ENCODE measurements at regions not wholly inside any gene's neighbourhood (a gene's known extent, or its start where the extent isn't known, plus 50 kb on each side); places are given as distances from the start of the nearest gene placed in this dataset.

DNA sequence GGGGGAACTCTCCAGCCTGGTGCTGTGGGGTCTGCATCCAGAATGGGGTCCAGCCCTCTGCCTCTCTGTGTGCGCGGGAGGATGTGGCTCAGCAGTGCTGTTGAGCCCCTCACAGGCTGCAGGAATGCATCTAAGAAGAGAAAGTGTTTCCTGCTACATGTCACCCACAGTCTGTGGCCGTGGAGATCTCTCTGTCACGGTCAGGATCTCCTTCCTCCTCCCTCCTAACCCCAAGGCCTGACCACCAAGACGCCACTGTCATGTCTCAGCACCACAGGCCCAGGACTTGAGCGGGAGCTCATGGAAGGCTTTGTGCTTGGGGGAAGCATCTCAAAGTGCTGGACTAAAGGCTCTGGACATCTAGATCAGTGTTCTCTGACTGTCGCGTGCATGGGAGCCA is 90.1 kb downstream of the SREK1 start:
- Mint-ChIP-seq H3K27ac (no peak overlapping the region), H3K4me3 (no peak overlapping the region), H3K27me3 (no peaks in the 10 kb centered on the region), H3K9me3 (no peaks in the 10 kb centered on the region), H3K4me1 (no peaks in the 10 kb centered on the region)
- ATAC-seq (no peak), DNase-seq (no peak)

DNA sequence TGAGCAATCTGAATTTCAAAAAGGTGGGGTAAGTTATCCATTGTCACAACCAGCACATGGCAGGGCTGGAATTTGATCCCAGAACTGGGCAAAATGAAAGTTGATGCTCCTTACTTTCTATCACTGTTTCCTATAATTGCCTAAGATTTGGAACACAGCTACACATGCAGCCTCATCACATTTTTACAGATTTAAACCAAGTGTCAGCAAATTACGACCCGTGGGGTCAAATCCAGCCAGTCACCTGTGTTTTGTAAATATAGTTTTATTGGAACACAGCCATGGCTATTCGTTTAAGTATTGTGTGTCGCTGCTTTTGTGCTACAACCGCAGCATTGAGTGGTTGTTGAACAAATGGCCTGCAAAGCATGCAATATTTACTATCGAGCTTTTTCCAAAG is 94.3 kb downstream of the SREK1 start:
- H3K4me3 Mint-ChIP-seq = no peak overlapping the region
- no peaks in the 10 kb centered on the region for H3K4me1 Mint-ChIP-seq
- H3K9me3 Mint-ChIP-seq = no peaks in the 10 kb centered on the region
- H3K27ac Mint-ChIP-seq = no peak overlapping the region
- H3K27me3 Mint-ChIP-seq = no peaks in the 10 kb centered on the region
- DNase-seq (no peak), ATAC-seq (no peak)

DNA sequence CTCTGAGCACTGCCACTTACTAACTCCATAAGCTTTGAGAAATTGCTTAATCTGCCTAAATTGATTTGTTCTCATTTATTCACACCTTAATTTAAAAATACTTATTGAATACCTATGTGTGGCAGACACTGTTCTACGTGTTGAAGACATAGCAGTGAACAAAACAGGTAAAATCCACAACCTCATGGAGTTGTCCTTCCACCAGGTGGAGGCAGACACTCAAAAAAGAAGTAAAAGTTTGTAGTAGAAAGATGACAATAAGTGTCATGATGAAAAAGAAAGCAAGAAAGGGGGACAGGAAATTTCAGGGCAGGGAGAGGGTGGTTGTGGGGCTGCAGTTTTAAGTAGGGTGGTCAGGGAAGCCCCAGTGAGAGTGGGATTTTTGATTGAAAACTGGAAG is 94.9 kb downstream of the SREK1 start:
- Mint-ChIP-seq H3K4me3 (no peak overlapping the region), H3K27ac (no peak overlapping the region), H3K27me3 (no peaks in the 10 kb centered on the region), H3K9me3 (no peaks in the 10 kb centered on the region), H3K4me1 (no peaks in the 10 kb centered on the region)
- DNase-seq (no peak), ATAC-seq (no peak)

GRCh38 chr5:66241136-66241825 is 97.2 kb downstream of the SREK1 start:
- no peaks in the 10 kb centered on the region for H3K9me3 Mint-ChIP-seq
- no peak overlapping the region for H3K27ac Mint-ChIP-seq
- DNase-seq (no peak), ATAC-seq (no peak)
- no peaks in the 10 kb centered on the region for H3K4me1 Mint-ChIP-seq
- H3K27me3 Mint-ChIP-seq = no peaks in the 10 kb centered on the region
- no peak overlapping the region for H3K4me3 Mint-ChIP-seq

DNA sequence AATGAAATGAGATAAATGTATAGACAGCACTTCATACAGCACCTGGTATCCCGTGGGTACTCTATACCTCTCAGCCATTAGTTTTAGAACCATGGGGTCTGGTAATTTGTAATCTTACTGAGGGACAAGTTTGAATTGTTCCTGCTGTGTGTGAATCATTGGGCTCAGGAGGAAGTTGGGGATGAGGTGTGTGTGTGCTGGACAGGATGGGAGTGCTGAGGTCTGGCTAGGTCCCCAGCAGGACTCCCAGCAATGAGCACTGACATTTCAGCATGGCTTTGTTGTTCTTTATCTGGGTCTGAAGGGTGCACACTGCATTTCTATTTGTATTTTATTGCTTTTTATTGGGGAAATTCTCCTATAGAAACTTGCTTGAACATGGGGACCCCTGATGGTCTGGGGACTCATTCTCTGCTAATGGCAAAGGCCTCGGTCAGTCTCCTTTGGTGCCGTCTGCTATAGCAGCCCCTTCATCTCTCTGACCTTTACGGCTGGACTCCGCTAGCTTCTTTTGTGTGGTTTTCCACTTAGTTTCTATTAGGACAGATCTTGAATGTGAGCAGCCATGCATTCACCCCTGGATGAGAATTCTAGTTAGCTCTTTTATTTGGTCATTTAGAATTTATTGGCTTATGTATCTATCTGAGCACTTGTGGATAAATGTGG is 98.1 kb downstream of the SREK1 start:
- DNase-seq (no peak), ATAC-seq (no peak)
- Mint-ChIP-seq H3K27me3 (no peaks in the 10 kb centered on the region), H3K9me3 (no peaks in the 10 kb centered on the region), H3K27ac (no peak overlapping the region), H3K4me1 (no peaks in the 10 kb centered on the region), H3K4me3 (no peak overlapping the region)

DNA sequence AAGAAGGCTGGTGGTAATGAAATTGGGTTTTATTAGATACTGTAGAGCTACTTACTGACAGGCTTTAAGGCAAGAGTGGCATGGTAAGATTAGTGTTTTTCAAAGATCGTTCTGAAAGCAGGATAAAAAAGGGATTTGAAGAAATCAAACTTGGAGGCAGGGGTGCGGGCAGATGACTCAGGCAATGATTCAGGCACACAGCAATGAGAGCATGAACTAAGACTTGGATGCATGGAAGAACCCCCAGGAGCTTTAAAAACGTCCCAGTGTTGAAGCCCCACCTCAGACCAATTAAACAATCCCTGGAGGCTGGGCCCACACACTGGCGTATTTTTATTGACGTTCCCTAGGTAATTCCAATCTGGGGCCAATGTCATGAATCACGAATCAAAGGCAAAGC is 102.5 kb downstream of the SREK1 start:
- DNase-seq (no peak), ATAC-seq (no peak)
- Mint-ChIP-seq H3K4me3 (no peak overlapping the region), H3K27ac (no peak overlapping the region), H3K27me3 (no peaks in the 10 kb centered on the region), H3K4me1 (no peaks in the 10 kb centered on the region), H3K9me3 (no peaks in the 10 kb centered on the region)

- Mint-ChIP-seq H3K27me3 (no peaks in the 10 kb centered on the region), H3K4me1 (no peaks in the 10 kb centered on the region), H3K27ac (no peak overlapping the region), H3K9me3 (no peaks in the 10 kb centered on the region), H3K4me3 (no peak overlapping the region)
- no peak for ATAC-seq
- DNase-seq = no peak
Observed at GRCh38 chr5:66247176-66247960, 103.3 kb downstream of the SREK1 start.

DNA sequence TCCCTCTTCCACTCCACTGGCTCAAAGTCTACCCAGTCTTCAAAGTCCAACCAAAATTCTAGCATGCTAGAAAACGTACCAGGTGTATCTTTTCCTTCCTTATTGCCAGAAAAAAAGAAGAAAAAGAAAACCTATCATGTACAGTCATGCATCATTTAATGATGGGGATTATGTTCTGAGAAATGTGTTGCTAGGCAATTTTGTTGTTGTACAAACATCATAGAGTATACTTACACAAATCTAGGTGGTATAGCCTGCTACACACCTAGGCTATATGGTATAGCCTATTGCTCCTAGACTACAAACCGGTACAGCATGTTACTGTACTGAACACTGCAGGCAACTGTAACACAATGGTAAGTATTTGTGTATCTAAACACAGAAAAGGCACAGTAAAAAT is 104.8 kb downstream of the SREK1 start:
- H3K27ac Mint-ChIP-seq = no peak overlapping the region
- DNase-seq (no peak), ATAC-seq (no peak)
- H3K4me3 Mint-ChIP-seq = no peak overlapping the region
- no peaks in the 10 kb centered on the region for H3K27me3 Mint-ChIP-seq
- no peaks in the 10 kb centered on the region for H3K9me3 Mint-ChIP-seq
- no peaks in the 10 kb centered on the region for H3K4me1 Mint-ChIP-seq

DNA sequence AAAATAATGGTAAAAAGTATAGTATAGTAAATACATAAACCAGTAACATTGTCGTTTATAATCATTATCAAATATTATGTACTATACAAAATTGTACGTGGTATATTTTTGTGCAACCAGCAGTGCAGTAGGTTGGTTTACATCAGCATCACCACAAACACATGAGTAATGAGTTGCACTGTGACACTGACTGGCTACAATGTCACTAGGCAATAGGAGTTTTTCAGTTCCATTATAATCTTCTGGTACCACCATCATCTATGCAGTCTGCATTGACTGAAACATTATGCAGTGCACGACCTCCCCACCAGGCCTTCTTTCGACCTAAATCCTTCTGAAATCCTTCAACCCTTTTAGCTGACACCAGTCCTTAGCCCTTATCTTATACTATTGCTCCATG is 105.8 kb downstream of the SREK1 start:
- H3K4me3 Mint-ChIP-seq = no peak overlapping the region
- no peak overlapping the region for H3K27ac Mint-ChIP-seq
- H3K27me3 Mint-ChIP-seq = no peaks in the 10 kb centered on the region
- DNase-seq (no peak), ATAC-seq (no peak)
- H3K4me1 Mint-ChIP-seq = no peaks in the 10 kb centered on the region
- no peaks in the 10 kb centered on the region for H3K9me3 Mint-ChIP-seq

DNA sequence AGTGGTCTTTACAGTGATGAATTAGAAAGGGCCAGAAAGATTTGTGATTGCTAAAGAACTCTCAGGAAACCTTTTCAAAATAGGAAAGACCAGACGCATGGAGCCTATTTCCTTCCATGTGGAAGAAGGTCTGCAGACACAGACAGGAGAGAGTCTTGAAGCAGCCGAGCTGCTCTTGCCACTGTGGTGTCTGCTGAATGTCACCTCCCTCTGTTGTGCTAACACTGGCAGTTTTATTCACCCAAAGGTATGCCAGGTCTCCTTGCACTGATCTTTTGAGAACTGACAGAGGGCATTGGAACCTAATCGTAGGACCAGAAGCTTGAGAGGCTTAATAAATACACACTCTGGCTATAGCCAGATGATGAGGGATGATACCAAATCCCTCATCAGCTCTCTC is 108.7 kb downstream of the SREK1 start:
- no peak overlapping the region for H3K27ac Mint-ChIP-seq
- ATAC-seq (no peak), DNase-seq (no peak)
- H3K4me1 Mint-ChIP-seq = no peaks in the 10 kb centered on the region
- H3K4me3 Mint-ChIP-seq = no peak overlapping the region
- no peaks in the 10 kb centered on the region for H3K27me3 Mint-ChIP-seq
- no peaks in the 10 kb centered on the region for H3K9me3 Mint-ChIP-seq

GRCh38 chr5:66255714-66256113 is 111.6 kb downstream of the SREK1 start:
- DNase-seq = no peak
- H3K4me3 Mint-ChIP-seq = no peak overlapping the region
- H3K4me1 Mint-ChIP-seq = no peaks in the 10 kb centered on the region
- no peak overlapping the region for H3K27ac Mint-ChIP-seq
- no peak for ATAC-seq
- H3K9me3 Mint-ChIP-seq = no peaks in the 10 kb centered on the region
- H3K27me3 Mint-ChIP-seq = no peaks in the 10 kb centered on the region

GRCh38 chr5:66273121-66273520 is 129.0 kb downstream of the SREK1 start:
- ATAC-seq (no peak), DNase-seq (no peak)
- Mint-ChIP-seq H3K4me1 (no peaks in the 10 kb centered on the region), H3K27ac (no peak overlapping the region), H3K27me3 (peaks cover 27% of the 10 kb centered on the region), H3K4me3 (no peak overlapping the region), H3K9me3 (no peaks in the 10 kb centered on the region)

GRCh38 chr5:66276986-66277385 is 132.9 kb downstream of the SREK1 start:
- H3K27me3 Mint-ChIP-seq = peaks cover 26% of the 10 kb centered on the region
- ATAC-seq = no peak
- no peak for DNase-seq
- no peak overlapping the region for H3K4me3 Mint-ChIP-seq
- H3K27ac Mint-ChIP-seq = no peak overlapping the region
- H3K4me1 Mint-ChIP-seq = no peaks in the 10 kb centered on the region
- H3K9me3 Mint-ChIP-seq = no peaks in the 10 kb centered on the region

GRCh38 chr5:66277981-66278380 is 133.9 kb downstream of the SREK1 start:
- DNase-seq = no peak
- H3K4me3 Mint-ChIP-seq = no peak overlapping the region
- no peaks in the 10 kb centered on the region for H3K9me3 Mint-ChIP-seq
- peaks cover 26% of the 10 kb centered on the region for H3K27me3 Mint-ChIP-seq
- no peak for ATAC-seq
- no peaks in the 10 kb centered on the region for H3K4me1 Mint-ChIP-seq
- peak overlapping the region in 1 of 2 donors; percentile 29 for H3K27ac Mint-ChIP-seq

- H3K4me1 Mint-ChIP-seq = no peaks in the 10 kb centered on the region
- H3K27ac Mint-ChIP-seq = peak overlapping the region in 1 of 2 donors; percentile 48
- H3K4me3 Mint-ChIP-seq = no peak overlapping the region
- ATAC-seq (no peak), DNase-seq (no peak)
- H3K27me3 Mint-ChIP-seq = peaks cover 26% of the 10 kb centered on the region
- no peaks in the 10 kb centered on the region for H3K9me3 Mint-ChIP-seq
Observed at GRCh38 chr5:66281294-66281693, 137.2 kb downstream of the SREK1 start.

GRCh38 chr5:66284588-66285342 is 140.7 kb downstream of the SREK1 start:
- Mint-ChIP-seq H3K27ac (no peak overlapping the region), H3K4me1 (no peaks in the 10 kb centered on the region), H3K27me3 (no peaks in the 10 kb centered on the region), H3K9me3 (no peaks in the 10 kb centered on the region), H3K4me3 (no peak overlapping the region)
- ATAC-seq (no peak), DNase-seq (no peak)

Measured in stimulated activated naive CD8-positive, alpha-beta T cell treated with anti-CD3 and anti-CD28 coated beads, Interleukin-15, amount 100 ng/mL, for 72 hours (primary cell).